ENCODE measurements at regions not wholly inside any gene's neighbourhood (a gene's known extent, or its start where the extent isn't known, plus 50 kb on each side); places are given as distances from the start of the nearest gene placed in this dataset.

DNA sequence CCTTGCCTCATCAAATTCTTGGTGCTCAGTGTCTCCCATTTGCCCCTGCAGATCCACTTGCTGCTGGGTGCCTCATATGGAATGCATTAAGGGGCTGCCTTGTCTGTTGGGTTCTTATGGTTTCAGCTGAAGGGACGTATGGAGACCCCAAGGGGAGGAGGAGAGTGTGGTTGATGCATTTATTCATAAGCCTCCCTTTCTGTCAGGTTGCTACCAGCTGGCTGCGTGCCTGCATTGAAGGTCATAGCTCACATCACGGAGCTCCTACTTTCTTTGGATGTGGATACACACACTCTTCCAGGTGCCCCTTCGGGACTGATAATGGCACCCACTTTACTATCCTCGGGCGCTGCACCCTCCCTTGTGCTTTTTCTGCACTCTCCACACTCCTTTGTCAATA lies 377.9 kb downstream of the SLC4A3 start:
- Mint-ChIP-seq H3K27ac (no peak overlapping the region), H3K4me3 (no peak overlapping the region), H3K36me3 (no peaks in the 10 kb centered on the region), H3K9me3 (no peaks in the 10 kb centered on the region), H3K4me1 (no peaks in the 10 kb centered on the region), H3K27me3 (no peaks in the 10 kb centered on the region)
- no peak for DNase-seq

GRCh38 chr2:220006152-220006621 lies 378.8 kb downstream of the SLC4A3 start:
- H3K4me1 Mint-ChIP-seq = no peaks in the 10 kb centered on the region
- no peaks in the 10 kb centered on the region for H3K36me3 Mint-ChIP-seq
- no peak overlapping the region for H3K27ac Mint-ChIP-seq
- no peak overlapping the region for H3K4me3 Mint-ChIP-seq
- H3K9me3 Mint-ChIP-seq = no peaks in the 10 kb centered on the region
- H3K27me3 Mint-ChIP-seq = no peaks in the 10 kb centered on the region
- no peak for DNase-seq

DNA sequence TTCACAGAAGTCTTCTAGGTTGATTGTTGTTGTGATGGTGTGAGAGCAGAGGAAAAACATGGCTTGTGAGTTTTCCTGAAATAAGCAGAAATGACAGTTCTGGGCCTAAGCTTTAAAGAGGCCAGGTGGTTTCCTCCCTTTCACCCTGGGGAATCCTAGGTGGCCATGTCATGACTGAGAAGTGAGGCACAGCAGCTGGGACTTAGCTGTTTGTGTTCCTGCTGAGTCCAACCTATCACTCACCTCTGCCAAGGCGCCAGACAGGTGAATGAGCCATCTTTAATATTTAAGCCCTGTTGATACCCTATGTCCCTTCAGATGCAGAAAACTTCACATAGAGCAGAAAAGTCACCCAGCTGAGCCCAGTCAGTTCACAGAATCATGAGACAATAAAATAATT lies 384.4 kb downstream of the SLC4A3 start:
- no peak for DNase-seq
- peaks cover 2% of the 10 kb centered on the region for H3K9me3 Mint-ChIP-seq
- H3K27me3 Mint-ChIP-seq = peaks cover 3% of the 10 kb centered on the region
- H3K4me1 Mint-ChIP-seq = no peaks in the 10 kb centered on the region
- H3K27ac Mint-ChIP-seq = no peak overlapping the region
- H3K4me3 Mint-ChIP-seq = no peak overlapping the region
- H3K36me3 Mint-ChIP-seq = no peaks in the 10 kb centered on the region

DNA sequence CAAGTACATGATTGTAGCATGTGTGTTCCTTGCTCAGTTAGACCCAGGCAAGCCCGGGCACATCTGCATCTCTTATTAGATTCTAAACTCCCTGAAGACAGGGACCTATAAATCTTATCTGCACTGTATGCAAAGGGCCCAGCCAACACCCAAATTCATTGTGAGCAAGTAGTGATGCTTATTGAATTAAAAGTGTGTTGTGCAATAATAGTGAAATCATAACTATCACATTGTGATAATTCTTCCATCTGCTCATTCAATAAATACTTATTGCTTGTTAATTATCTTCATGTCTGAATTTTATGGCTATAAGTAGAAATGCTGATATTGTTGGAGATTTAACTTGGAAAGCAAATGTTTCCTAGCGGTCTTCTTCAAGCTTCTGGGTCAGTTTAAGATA lies 387.5 kb downstream of the SLC4A3 start:
- Mint-ChIP-seq H3K4me3 (no peak overlapping the region), H3K4me1 (no peaks in the 10 kb centered on the region), H3K9me3 (peaks cover 2% of the 10 kb centered on the region), H3K27me3 (peaks cover 3% of the 10 kb centered on the region), H3K27ac (no peak overlapping the region), H3K36me3 (no peaks in the 10 kb centered on the region)
- DNase-seq = no peak

GRCh38 chr2:220015576-220015975 lies 388.1 kb downstream of the SLC4A3 start:
- H3K27ac Mint-ChIP-seq = no peak overlapping the region
- peaks cover 2% of the 10 kb centered on the region for H3K9me3 Mint-ChIP-seq
- H3K4me1 Mint-ChIP-seq = no peaks in the 10 kb centered on the region
- H3K27me3 Mint-ChIP-seq = peaks cover 3% of the 10 kb centered on the region
- H3K4me3 Mint-ChIP-seq = no peak overlapping the region
- no peak for DNase-seq
- no peaks in the 10 kb centered on the region for H3K36me3 Mint-ChIP-seq

DNA sequence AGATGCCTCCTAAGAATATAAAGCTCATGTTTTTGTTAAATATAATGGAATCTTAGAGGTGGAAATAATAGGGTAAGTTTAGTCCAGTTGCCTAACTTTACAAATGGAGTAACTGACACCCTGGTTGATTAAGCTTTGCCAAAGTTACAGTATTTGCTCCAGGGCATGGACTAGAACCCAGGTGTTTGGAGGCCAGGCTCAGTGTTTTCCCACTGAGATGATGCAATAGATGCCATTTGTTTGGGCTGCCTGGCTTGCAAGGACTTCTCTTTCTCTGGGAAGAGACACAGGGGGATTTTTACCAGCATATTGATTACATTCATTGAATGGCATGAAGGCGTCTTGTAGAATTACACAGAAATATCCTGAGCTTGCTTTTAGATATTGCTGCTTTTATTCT lies 397.8 kb downstream of the SLC4A3 start:
- Mint-ChIP-seq H3K4me1 (no peaks in the 10 kb centered on the region), H3K36me3 (no peaks in the 10 kb centered on the region), H3K9me3 (no peaks in the 10 kb centered on the region), H3K27ac (no peak overlapping the region), H3K27me3 (no peaks in the 10 kb centered on the region), H3K4me3 (no peak overlapping the region)
- DNase-seq = no peak

DNA sequence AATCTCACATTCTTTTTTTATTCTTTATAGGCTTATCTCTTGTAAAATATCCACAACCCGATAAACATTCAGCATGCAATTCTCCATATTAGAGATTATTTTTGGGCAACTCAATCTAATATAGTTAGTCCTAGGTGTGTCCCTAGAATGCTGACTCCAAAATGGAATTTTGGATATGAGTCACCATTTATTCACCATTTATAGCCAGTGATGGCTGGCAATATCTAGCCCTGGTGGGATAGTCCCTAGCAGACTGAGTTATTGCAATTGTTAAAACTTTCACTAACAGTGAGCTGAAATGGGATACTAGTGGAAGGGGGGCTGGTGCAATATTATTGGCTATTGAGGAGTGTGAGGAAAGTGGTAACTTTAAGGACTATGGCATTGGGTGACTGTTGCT lies 401.6 kb downstream of the SLC4A3 start:
- no peaks in the 10 kb centered on the region for H3K36me3 Mint-ChIP-seq
- H3K9me3 Mint-ChIP-seq = no peaks in the 10 kb centered on the region
- no peak for DNase-seq
- H3K27me3 Mint-ChIP-seq = no peaks in the 10 kb centered on the region
- H3K4me1 Mint-ChIP-seq = no peaks in the 10 kb centered on the region
- no peak overlapping the region for H3K4me3 Mint-ChIP-seq
- no peak overlapping the region for H3K27ac Mint-ChIP-seq

DNA sequence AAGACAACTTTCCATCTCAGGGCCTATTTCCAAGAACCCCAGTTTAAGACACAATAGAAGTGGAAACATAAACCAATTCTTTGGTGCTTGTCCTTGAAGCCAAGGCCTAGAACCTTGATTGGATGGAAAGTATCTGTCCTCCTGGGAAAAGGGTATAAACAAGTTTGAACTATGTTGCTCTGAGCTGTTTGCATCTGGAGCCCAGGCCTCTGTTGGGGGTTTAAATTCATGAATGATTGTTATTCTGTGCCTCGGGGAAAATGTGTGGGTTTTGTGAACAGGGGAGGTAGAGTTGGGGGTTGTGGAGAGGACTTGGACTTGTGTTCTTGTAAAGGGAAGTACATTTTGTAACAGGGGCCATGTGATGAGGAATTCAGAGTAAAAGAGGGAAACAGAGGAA lies 406.1 kb downstream of the SLC4A3 start:
- Mint-ChIP-seq H3K27me3 (no peaks in the 10 kb centered on the region), H3K27ac (no peak overlapping the region), H3K9me3 (no peaks in the 10 kb centered on the region), H3K4me3 (no peak overlapping the region), H3K4me1 (no peaks in the 10 kb centered on the region), H3K36me3 (no peaks in the 10 kb centered on the region)
- DNase-seq = no peak

DNA sequence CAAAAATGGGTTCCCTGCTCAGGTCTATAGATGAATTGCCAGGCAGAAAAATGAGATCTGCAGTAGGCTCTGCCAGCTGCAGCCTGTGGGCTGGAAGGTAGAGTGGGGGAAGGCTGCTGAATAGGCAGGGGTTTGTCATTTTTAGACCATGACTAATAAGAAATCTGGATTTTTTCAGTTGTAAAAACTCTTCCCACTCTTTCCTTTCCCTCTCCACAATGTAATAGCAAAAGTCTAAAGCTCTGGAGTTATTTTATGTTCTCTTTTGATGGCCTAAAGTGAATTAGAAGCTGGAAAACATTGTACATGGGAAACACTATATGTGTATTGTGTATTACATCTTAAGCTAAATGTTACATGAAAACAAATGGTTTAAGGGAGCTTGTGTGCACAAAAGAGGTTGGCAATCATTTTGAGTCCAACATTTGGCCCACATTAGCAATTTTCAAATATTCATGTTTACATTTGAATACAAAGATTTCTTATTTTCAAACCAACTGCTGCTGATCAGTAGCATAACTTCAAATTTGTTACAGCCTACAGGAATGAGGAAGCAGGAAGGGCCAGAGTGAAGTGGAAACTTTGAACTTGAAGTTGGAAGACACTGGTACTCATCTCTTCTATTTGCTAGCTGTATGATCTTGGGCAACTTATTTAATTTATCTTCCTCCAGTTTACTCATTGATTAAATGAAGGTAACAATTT lies 407.1 kb downstream of the SLC4A3 start:
- H3K36me3 Mint-ChIP-seq = no peaks in the 10 kb centered on the region
- no peak overlapping the region for H3K4me3 Mint-ChIP-seq
- no peak for DNase-seq
- H3K4me1 Mint-ChIP-seq = no peaks in the 10 kb centered on the region
- no peak overlapping the region for H3K27ac Mint-ChIP-seq
- H3K27me3 Mint-ChIP-seq = no peaks in the 10 kb centered on the region
- H3K9me3 Mint-ChIP-seq = no peaks in the 10 kb centered on the region

- Mint-ChIP-seq H3K4me1 (no peaks in the 10 kb centered on the region), H3K27me3 (peaks cover 3% of the 10 kb centered on the region), H3K36me3 (no peaks in the 10 kb centered on the region), H3K27ac (no peak overlapping the region), H3K9me3 (no peaks in the 10 kb centered on the region), H3K4me3 (no peak overlapping the region)
- no peak for DNase-seq
Measured at GRCh38 chr2:220036431-220036830, 409.0 kb downstream of the SLC4A3 start.

GRCh38 chr2:220040346-220040745 lies 412.9 kb downstream of the SLC4A3 start:
- Mint-ChIP-seq H3K27ac (no peak overlapping the region), H3K27me3 (peaks cover 3% of the 10 kb centered on the region), H3K4me3 (no peak overlapping the region), H3K9me3 (no peaks in the 10 kb centered on the region), H3K4me1 (no peaks in the 10 kb centered on the region), H3K36me3 (no peaks in the 10 kb centered on the region)
- no peak for DNase-seq

- no peak for DNase-seq
- Mint-ChIP-seq H3K4me3 (no peak overlapping the region), H3K27me3 (peaks cover 3% of the 10 kb centered on the region), H3K36me3 (no peaks in the 10 kb centered on the region), H3K9me3 (no peaks in the 10 kb centered on the region), H3K27ac (no peak overlapping the region), H3K4me1 (no peaks in the 10 kb centered on the region)
Measured at GRCh38 chr2:220041447-220041846, 414.0 kb downstream of the SLC4A3 start.

DNA sequence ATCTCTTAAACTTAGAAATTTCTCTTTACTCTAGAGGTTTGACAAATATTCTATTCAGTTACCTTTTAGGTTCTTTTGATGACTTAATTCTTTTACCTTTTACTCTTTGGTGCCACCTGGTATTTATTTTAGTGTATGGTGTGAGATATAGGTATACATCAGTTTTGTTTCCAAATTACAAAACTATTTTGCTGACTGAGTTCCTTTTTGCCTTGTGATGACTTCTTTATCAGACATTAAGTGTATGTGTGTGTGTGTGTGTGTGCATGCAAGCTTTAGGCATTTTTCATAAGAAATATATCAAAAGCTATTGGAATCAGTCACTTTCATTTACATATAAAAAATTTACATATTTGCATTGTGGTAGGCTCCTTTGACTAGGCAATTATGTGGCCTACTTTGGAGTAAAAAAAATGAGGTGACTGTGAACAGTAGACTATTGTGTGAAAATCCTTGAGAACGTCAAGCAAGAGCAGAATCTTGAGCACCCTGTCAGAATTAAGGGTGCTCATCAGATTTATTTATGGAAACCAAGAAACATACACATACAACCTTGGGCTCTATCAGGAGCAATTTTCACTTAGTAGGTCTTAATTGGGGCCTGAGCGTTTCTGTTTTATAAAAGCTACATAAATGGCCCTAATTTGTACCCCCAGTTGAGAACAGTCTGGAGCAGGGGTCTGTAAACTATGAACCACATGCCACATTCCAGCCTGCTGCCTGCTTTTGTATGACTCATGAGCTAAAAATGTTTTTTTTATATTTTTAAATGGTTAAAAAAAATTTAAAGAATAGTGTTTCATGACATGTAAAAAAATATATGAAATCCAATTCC lies 415.9 kb downstream of the SLC4A3 start:
- H3K27ac Mint-ChIP-seq = no peak overlapping the region
- DNase-seq = no peak
- H3K9me3 Mint-ChIP-seq = no peaks in the 10 kb centered on the region
- H3K27me3 Mint-ChIP-seq = peaks cover 3% of the 10 kb centered on the region
- no peaks in the 10 kb centered on the region for H3K4me1 Mint-ChIP-seq
- no peaks in the 10 kb centered on the region for H3K36me3 Mint-ChIP-seq
- no peak overlapping the region for H3K4me3 Mint-ChIP-seq

- H3K4me3 Mint-ChIP-seq = no peak overlapping the region
- no peak for DNase-seq
- no peaks in the 10 kb centered on the region for H3K9me3 Mint-ChIP-seq
- no peaks in the 10 kb centered on the region for H3K4me1 Mint-ChIP-seq
- no peak overlapping the region for H3K27ac Mint-ChIP-seq
- peaks cover 3% of the 10 kb centered on the region for H3K27me3 Mint-ChIP-seq
- H3K36me3 Mint-ChIP-seq = no peaks in the 10 kb centered on the region
Measured at GRCh38 chr2:220043990-220044335, 416.5 kb downstream of the SLC4A3 start.

GRCh38 chr2:220044383-220044782 lies 417.0 kb downstream of the SLC4A3 start:
- Mint-ChIP-seq H3K9me3 (no peaks in the 10 kb centered on the region), H3K4me1 (no peaks in the 10 kb centered on the region), H3K36me3 (no peaks in the 10 kb centered on the region), H3K4me3 (no peak overlapping the region), H3K27me3 (peaks cover 3% of the 10 kb centered on the region), H3K27ac (no peak overlapping the region)
- no peak for DNase-seq

- H3K4me3 Mint-ChIP-seq = no peak overlapping the region
- no peaks in the 10 kb centered on the region for H3K36me3 Mint-ChIP-seq
- no peaks in the 10 kb centered on the region for H3K9me3 Mint-ChIP-seq
- no peak for DNase-seq
- no peaks in the 10 kb centered on the region for H3K4me1 Mint-ChIP-seq
- H3K27ac Mint-ChIP-seq = no peak overlapping the region
- H3K27me3 Mint-ChIP-seq = no peaks in the 10 kb centered on the region
Measured at GRCh38 chr2:220046507-220046906, 419.1 kb downstream of the SLC4A3 start.

Measured in activated naive CD8-positive, alpha-beta T cell treated with anti-CD3 and anti-CD28 coated beads for 36 hours (primary cell).